HEK293T (cell line): ENCODE measurements at regions not wholly inside any gene's neighbourhood (a gene's known extent, or its start where the extent isn't known, plus 50 kb on each side); places are given as distances from the start of the nearest gene placed in this dataset.

ENCODE experiments used
- BHLHE40 ChIP-seq: fragments of 450-650 bp; IDR thresholded peaks from 2 replicates; pipeline ENCODE4 v1.6.1; 2016; ENCODE audit warnings: mild to moderate bottlenecking, moderate library complexity, borderline replicate concordance
- FOXA1 ChIP-seq: fragments of 450-650 bp; IDR thresholded peaks from 2 replicates; pipeline ENCODE4 v1.6.1; 2016; ENCODE audit warnings: mild to moderate bottlenecking
- SUZ12 ChIP-seq: fragments of 450-650 bp; IDR thresholded peaks from 2 replicates; pipeline ENCODE4 v1.6.1; 2016; ENCODE audit warnings: mild to moderate bottlenecking
- TARDBP ChIP-seq: fragments of 450-650 bp; IDR thresholded peaks from 2 replicates; pipeline ENCODE4 v1.6.1; 2016
- ZNF384 ChIP-seq: fragments of 450-650 bp; IDR thresholded peaks from 2 replicates; pipeline ENCODE4 v1.6.1; 2016
- TF ChIP-seq, protein P1 (sequence below): fragments of 450-650 bp; IDR thresholded peaks from 2 replicates; pipeline ENCODE4 v1.6.1; 2016

GRCh38 chr2:143877056-143877455 lies 642.9 kb downstream of the ZEB2 start:
- TF ChIP-seq TARDBP: no peak
- TF ChIP-seq FOXA1: no peak
- TF ChIP-seq ZNF384: no peak
- TF ChIP-seq, protein P1, sequence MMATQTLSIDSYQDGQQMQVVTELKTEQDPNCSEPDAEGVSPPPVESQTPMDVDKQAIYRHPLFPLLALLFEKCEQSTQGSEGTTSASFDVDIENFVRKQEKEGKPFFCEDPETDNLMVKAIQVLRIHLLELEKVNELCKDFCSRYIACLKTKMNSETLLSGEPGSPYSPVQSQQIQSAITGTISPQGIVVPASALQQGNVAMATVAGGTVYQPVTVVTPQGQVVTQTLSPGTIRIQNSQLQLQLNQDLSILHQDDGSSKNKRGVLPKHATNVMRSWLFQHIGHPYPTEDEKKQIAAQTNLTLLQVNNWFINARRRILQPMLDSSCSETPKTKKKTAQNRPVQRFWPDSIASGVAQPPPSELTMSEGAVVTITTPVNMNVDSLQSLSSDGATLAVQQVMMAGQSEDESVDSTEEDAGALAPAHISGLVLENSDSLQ: no peak
- no peak for TF ChIP-seq BHLHE40
- no peak for TF ChIP-seq SUZ12
